ENCODE measurements at regions not wholly inside any gene's neighbourhood (a gene's known extent, or its start where the extent isn't known, plus 50 kb on each side); places are given as distances from the start of the nearest gene placed in this dataset.
A peak's percentile ranks its signal among the peaks of the same experiment; 100 is the strongest.

GRCh38 chr9:14031810-14032209 is 282.1 kb downstream of the NFIB start:
- DNase-seq (ENCODE audit: low read depth, low spot score), result no peak
- TF ChIP-seq CTCF (IDR thresholded peaks at IDR 0.05; ENCODE audit: insufficient read depth, low read length, missing control alignments), result no peak
- POLR2A ChIA-PET, result no interaction called here
- CTCF ChIA-PET, result no interaction called here
- no peak overlapping the region for H3K4me3 ChIP-seq (ENCODE audit: low read depth, low read length)

- ChIA-PET POLR2A (no interaction called here), CTCF (no interaction called here)
- no peak overlapping the region for H3K4me3 ChIP-seq (ENCODE audit: low read depth, low read length)
- DNase-seq (ENCODE audit: low read depth, low spot score), result no peak
- TF ChIP-seq CTCF (IDR thresholded peaks at IDR 0.05; ENCODE audit: insufficient read depth, low read length, missing control alignments), result no peak
These were observed 282.9 kb downstream of the NFIB start for GRCh38 chr9:14031060-14031414.

- CTCF ChIA-PET, result no interaction called here
- POLR2A ChIA-PET, result no interaction called here
- peak overlapping the region; percentile 41 for H3K4me3 ChIP-seq (ENCODE audit: low read depth, low read length)
- DNase-seq (ENCODE audit: low read depth, low spot score), result peak; percentile 3
- TF ChIP-seq CTCF (IDR thresholded peaks at IDR 0.05; ENCODE audit: insufficient read depth, low read length, missing control alignments), result no peak
These were observed 283.4 kb downstream of the NFIB start for GRCh38 chr9:14030375-14031059.

GRCh38 chr9:14029806-14030374 is 284.1 kb downstream of the NFIB start:
- CTCF ChIA-PET, result no interaction called here
- H3K4me3 ChIP-seq (ENCODE audit: low read depth, low read length), result peak overlapping the region; percentile 41
- no peak for DNase-seq (ENCODE audit: low read depth, low spot score)
- POLR2A ChIA-PET, result no interaction called here
- no peak for TF ChIP-seq CTCF (IDR thresholded peaks at IDR 0.05; ENCODE audit: insufficient read depth, low read length, missing control alignments)

- CTCF ChIA-PET, result no interaction called here
- DNase-seq (ENCODE audit: low read depth, low spot score), result no peak
- H3K4me3 ChIP-seq (ENCODE audit: low read depth, low read length), result no peak overlapping the region
- POLR2A ChIA-PET, result no interaction called here
- no peak for TF ChIP-seq CTCF (IDR thresholded peaks at IDR 0.05; ENCODE audit: insufficient read depth, low read length, missing control alignments)
These were observed 286.7 kb downstream of the NFIB start for GRCh38 chr9:14027116-14027800.

GRCh38 chr9:14025741-14026140 is 288.2 kb downstream of the NFIB start:
- no peak for TF ChIP-seq CTCF (IDR thresholded peaks at IDR 0.05; ENCODE audit: insufficient read depth, low read length, missing control alignments)
- no peak for DNase-seq (ENCODE audit: low read depth, low spot score)
- ChIA-PET CTCF (no interaction called here), POLR2A (no interaction called here)
- H3K4me3 ChIP-seq (ENCODE audit: low read depth, low read length), result no peak overlapping the region

Measured in AG04449 (cell line).